ENCODE measurements at regions not wholly inside any gene's neighbourhood (a gene's known extent, or its start where the extent isn't known, plus 50 kb on each side); places are given as distances from the start of the nearest gene placed in this dataset.

DNA sequence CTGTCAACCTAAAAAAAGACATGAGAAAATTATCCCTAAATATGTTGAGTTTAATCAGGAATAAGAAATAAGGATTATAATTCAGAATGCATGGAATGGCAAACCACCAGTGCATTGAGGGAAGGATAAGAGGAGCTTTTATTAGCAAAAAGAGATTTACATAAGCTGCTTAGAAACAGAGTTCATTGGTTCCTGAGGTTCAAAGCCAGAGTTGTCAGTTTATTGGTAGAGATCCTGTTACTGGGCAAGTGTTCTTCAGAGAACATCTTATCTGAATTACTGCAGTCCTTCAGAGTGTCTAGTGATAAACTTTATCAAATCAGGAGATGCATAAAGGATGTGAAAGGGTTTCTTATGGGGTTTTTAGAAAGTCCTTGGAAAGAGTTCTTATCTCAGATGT, 76.0 kb upstream of the MEX3C start:
- Histone ChIP-seq H3K27ac (no peak overlapping the region), H3K36me3 (no peaks in the 10 kb centered on the region), H3K9me3 (no peaks in the 10 kb centered on the region), H3K4me3 (no peak overlapping the region), H3K4me1 (no peaks in the 10 kb centered on the region), H3K27me3 (no peaks in the 10 kb centered on the region)
- TF ChIP-seq POLR2A (IDR thresholded peaks at IDR 0.05) (no peak), EP300 (IDR thresholded peaks at IDR 0.05) (no peak), POLR2AphosphoS5 (IDR thresholded peaks at IDR 0.05) (no peak)
- TF ChIP-seq, protein P1, sequence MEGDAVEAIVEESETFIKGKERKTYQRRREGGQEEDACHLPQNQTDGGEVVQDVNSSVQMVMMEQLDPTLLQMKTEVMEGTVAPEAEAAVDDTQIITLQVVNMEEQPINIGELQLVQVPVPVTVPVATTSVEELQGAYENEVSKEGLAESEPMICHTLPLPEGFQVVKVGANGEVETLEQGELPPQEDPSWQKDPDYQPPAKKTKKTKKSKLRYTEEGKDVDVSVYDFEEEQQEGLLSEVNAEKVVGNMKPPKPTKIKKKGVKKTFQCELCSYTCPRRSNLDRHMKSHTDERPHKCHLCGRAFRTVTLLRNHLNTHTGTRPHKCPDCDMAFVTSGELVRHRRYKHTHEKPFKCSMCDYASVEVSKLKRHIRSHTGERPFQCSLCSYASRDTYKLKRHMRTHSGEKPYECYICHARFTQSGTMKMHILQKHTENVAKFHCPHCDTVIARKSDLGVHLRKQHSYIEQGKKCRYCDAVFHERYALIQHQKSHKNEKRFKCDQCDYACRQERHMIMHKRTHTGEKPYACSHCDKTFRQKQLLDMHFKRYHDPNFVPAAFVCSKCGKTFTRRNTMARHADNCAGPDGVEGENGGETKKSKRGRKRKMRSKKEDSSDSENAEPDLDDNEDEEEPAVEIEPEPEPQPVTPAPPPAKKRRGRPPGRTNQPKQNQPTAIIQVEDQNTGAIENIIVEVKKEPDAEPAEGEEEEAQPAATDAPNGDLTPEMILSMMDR (IDR thresholded peaks at IDR 0.05): no peak
- DNase-seq: no peak
- intact Hi-C loops (cut with DNase I; ENCODE audit: low total_unique reads): no loop called here

DNA sequence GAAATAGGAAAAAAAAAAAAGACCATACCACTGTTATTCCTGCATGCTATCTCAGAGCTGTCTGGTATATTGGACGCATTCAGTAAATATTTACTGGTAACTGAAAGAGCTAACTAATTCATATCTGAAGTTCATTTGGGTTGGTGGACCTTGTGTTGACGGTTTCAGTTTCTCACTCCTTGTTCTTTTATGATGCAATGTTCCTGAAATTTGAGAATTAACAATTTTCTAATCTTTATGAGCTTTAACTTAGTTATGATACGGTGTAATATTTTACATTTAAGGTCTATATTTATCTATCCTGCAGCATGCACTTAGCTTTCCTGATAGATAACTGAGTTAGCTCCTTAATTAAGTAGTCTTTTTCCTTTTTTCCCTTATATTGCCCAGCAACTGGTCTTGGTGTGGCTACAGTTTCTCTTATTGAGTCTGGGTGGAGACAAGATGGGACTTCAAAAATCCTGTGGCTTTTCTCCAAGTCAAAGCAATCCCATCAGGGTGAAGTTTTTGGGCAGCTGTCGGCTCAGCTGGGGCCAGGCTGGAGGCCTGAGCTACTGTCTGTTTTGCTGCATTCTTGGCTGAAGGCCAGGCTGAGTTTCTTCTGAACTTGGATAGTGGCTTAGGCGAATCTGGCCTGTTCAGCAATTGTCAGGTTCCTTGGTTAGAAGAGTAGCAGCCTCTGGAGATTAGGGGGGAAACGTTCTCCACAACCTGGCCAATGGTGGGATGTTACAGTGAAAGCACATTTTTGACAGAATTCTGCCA, 78.4 kb upstream of the MEX3C start:
- H3K4me1 ChIP-seq: no peaks in the 10 kb centered on the region
- H3K9me3 ChIP-seq: no peaks in the 10 kb centered on the region
- H3K27me3 ChIP-seq: no peaks in the 10 kb centered on the region
- no peaks in the 10 kb centered on the region for H3K36me3 ChIP-seq
- WGBS, 5 donors: 56 to 68% (median 58%) methylated on average over 6 of the region's 6 CpGs
- no peak overlapping the region for H3K27ac ChIP-seq
- H3K4me3 ChIP-seq: no peak overlapping the region
- intact Hi-C loops (cut with DNase I; ENCODE audit: low total_unique reads): no loop called here
- TF ChIP-seq POLR2A (IDR thresholded peaks at IDR 0.05) (no peak), EP300 (IDR thresholded peaks at IDR 0.05) (no peak), POLR2AphosphoS5 (IDR thresholded peaks at IDR 0.05) (no peak)
- TF ChIP-seq, protein P1 (IDR thresholded peaks at IDR 0.05): no peak
- peak; percentile 29 to 48 for DNase-seq

DNA sequence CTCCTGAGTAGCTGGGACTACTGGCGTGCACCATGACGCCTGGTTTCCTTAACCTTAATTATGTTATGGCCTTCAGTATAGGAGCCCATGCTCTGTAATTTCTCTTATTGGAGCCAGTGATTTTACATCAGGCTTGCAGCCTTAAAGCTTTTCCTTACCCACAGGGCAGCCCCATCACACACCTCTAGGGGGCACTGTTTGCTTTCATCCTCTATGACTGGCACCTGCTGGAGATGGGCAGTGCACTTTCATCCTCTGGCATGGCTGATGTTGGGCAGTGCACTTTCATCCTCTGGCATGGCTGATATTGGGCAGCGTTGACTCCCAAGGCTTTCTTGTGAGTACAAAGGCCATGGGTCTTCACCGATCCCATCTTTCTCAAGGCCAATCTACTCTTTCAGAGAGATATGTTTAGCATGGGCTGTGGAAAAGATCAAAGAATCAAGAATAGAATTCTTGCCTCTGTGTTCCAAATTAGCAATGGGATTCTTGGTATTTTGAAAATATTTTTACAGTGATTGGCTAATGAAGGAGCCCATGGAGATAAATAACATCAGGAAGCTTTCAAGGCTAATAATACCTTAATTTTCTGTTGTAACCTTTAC, 80.7 kb upstream of the MEX3C start:
- H3K36me3 ChIP-seq: no peaks in the 10 kb centered on the region
- H3K4me3 ChIP-seq: no peak overlapping the region
- no peaks in the 10 kb centered on the region for H3K9me3 ChIP-seq
- intact Hi-C loops (cut with DNase I; ENCODE audit: low total_unique reads): no loop called here
- H3K4me1 ChIP-seq: no peaks in the 10 kb centered on the region
- H3K27ac ChIP-seq: no peak overlapping the region
- peak; percentile 35 to 42 for DNase-seq
- WGBS, 5 donors: 76 to 89% (median 81%) methylated on average over 4 of the region's 4 CpGs
- H3K27me3 ChIP-seq: no peaks in the 10 kb centered on the region
- TF ChIP-seq POLR2A (IDR thresholded peaks at IDR 0.05): no peak
- TF ChIP-seq EP300 (IDR thresholded peaks at IDR 0.05): no peak
- TF ChIP-seq, protein P1 (IDR thresholded peaks at IDR 0.05): peak in 2 of 7 experiments; percentile 10 to 27

DNA sequence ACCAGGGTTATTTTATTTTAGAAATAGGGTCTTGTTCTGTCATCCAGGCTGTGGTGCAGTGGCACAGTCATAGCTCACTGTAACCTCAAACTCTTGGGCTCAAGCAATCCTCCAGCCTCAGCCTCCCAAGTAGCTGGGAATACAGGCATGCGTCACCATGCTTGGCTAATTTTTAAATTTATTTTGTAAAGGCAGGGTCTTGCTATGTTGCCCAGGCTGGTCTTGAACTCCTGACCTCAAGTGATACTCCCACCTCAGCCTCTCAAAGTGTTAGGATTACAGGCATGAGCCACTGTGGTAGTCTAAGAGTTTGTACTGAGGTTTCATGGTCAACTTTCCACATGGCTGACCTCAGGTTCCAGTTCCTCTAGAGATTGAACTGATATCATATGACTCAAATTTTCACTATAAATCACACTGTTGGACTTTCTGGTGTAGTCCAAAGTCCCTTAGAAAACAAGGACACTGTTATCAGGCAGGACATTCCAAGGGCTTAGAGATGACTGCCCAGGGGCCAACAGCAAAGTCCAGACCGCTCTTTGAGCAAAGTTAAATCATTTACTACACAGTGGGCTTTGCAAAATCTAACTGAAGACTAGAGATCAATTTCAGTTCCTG, 82.0 kb upstream of the MEX3C start:
- no peak overlapping the region for H3K27ac ChIP-seq
- TF ChIP-seq EP300 (IDR thresholded peaks at IDR 0.05) (no peak), POLR2A (IDR thresholded peaks at IDR 0.05) (no peak), POLR2AphosphoS5 (IDR thresholded peaks at IDR 0.05) (no peak)
- TF ChIP-seq, protein P1 (IDR thresholded peaks at IDR 0.05): no peak
- no peak for DNase-seq
- H3K36me3 ChIP-seq: no peaks in the 10 kb centered on the region
- intact Hi-C loops (cut with DNase I; ENCODE audit: low total_unique reads): no loop called here
- H3K4me1 ChIP-seq: no peaks in the 10 kb centered on the region
- no peaks in the 10 kb centered on the region for H3K27me3 ChIP-seq
- no peak overlapping the region for H3K4me3 ChIP-seq
- WGBS, 5 donors: 82 to 95% (median 90%) methylated on average over 2 of the region's 2 CpGs
- no peaks in the 10 kb centered on the region for H3K9me3 ChIP-seq

Data from stomach (tissue), 8 donors.